ENCODE measurements at regions not wholly inside any gene's neighbourhood (a gene's known extent, or its start where the extent isn't known, plus 50 kb on each side); places are given as distances from the start of the nearest gene placed in this dataset.
A peak's percentile ranks its signal among the peaks of the same experiment; 100 is the strongest.

DNA sequence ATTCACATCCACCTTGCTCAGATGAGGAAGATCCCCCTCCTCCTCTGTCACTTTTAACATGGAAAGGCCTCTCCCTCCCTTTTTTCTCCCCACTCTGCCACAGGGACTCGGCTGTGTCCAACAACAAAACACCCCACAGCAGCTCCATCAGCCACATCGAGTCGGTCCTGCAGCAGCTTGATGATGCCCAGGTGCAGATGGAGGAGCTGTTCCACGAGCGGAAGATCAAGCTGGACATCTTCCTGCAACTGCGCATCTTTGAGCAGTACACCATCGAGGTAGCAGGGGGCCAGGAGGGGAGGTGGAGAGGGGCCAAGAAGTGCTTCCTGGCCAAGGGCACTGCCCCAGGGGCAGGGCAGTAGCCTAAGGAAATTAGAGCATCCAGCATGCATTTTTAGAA lies 331.7 kb upstream of the UMPS start:
- H3K4me1 ChIP-seq (ENCODE audit: insufficient read depth, low read length, poor library complexity, severe bottlenecking): peaks cover 22% of the 10 kb centered on the region
- H2AFZ ChIP-seq (ENCODE audit: low read length): no peak overlapping the region
- H3K9me3 ChIP-seq (ENCODE audit: insufficient read depth, low read depth, low read length): no peaks in the 10 kb centered on the region
- H3K79me2 ChIP-seq (ENCODE audit: insufficient read depth, low read length): no peaks in the 10 kb centered on the region
- no peaks in the 10 kb centered on the region for H3K9me2 ChIP-seq (replicated peaks; ENCODE audit: low read depth, low read length)
- H3K4me2 ChIP-seq (ENCODE audit: low read depth, low read length, poor library complexity, severe bottlenecking): no peak overlapping the region
- no peaks in the 10 kb centered on the region for H4K20me1 ChIP-seq (ENCODE audit: insufficient read depth, low read length, poor library complexity, severe bottlenecking)
- no peak overlapping the region for H3K9ac ChIP-seq (ENCODE audit: low read depth, low read length, poor library complexity, severe bottlenecking)
- TF ChIP-seq EZH2phosphoT487 (IDR thresholded peaks at IDR 0.05; ENCODE audit: borderline replicate concordance) (no peak), CTCF (conservative IDR thresholded peaks at IDR 0.05; ENCODE audit: low read length) (no peak)
- no peak overlapping the region for H3K4me3 ChIP-seq (ENCODE audit: low read length, poor library complexity, severe bottlenecking)
- no peaks in the 10 kb centered on the region for H3F3A ChIP-seq (ENCODE audit: low read depth)
- H3K36me3 ChIP-seq (ENCODE audit: insufficient read depth, low read length): peaks cover 3% of the 10 kb centered on the region; the same call in 1 of the 2 replicates
- no peaks in the 10 kb centered on the region for H3K27me3 ChIP-seq (ENCODE audit: insufficient read depth, low read length, poor library complexity, severe bottlenecking)

GRCh38 chr3:124401843-124402242 lies 328.4 kb upstream of the UMPS start:
- no peaks in the 10 kb centered on the region for H3K79me2 ChIP-seq (ENCODE audit: insufficient read depth, low read length)
- no peaks in the 10 kb centered on the region for H3K27me3 ChIP-seq (ENCODE audit: insufficient read depth, low read length, poor library complexity, severe bottlenecking)
- no peaks in the 10 kb centered on the region for H3K36me3 ChIP-seq (ENCODE audit: insufficient read depth, low read length)
- peak overlapping the region; percentile 55 for H3K4me2 ChIP-seq (ENCODE audit: low read depth, low read length, poor library complexity, severe bottlenecking)
- H3K9ac ChIP-seq (ENCODE audit: low read depth, low read length, poor library complexity, severe bottlenecking): no peak overlapping the region
- no peaks in the 10 kb centered on the region for H3F3A ChIP-seq (ENCODE audit: low read depth)
- H4K20me1 ChIP-seq (ENCODE audit: insufficient read depth, low read length, poor library complexity, severe bottlenecking): no peaks in the 10 kb centered on the region
- peaks cover 29% of the 10 kb centered on the region for H3K4me1 ChIP-seq (ENCODE audit: insufficient read depth, low read length, poor library complexity, severe bottlenecking)
- no peaks in the 10 kb centered on the region for H3K9me3 ChIP-seq (ENCODE audit: insufficient read depth, low read depth, low read length)
- no peak overlapping the region for H2AFZ ChIP-seq (ENCODE audit: low read length)
- H3K9me2 ChIP-seq (replicated peaks; ENCODE audit: low read depth, low read length): no peaks in the 10 kb centered on the region
- no peak overlapping the region for H3K4me3 ChIP-seq (ENCODE audit: low read length, poor library complexity, severe bottlenecking)
- TF ChIP-seq EZH2phosphoT487 (IDR thresholded peaks at IDR 0.05; ENCODE audit: borderline replicate concordance) (no peak), CTCF (conservative IDR thresholded peaks at IDR 0.05; ENCODE audit: low read length) (no peak)

GRCh38 chr3:124402791-124403190 lies 327.5 kb upstream of the UMPS start:
- no peaks in the 10 kb centered on the region for H3K36me3 ChIP-seq (ENCODE audit: insufficient read depth, low read length)
- TF ChIP-seq CTCF (conservative IDR thresholded peaks at IDR 0.05; ENCODE audit: low read length): no peak
- no peak for TF ChIP-seq EZH2phosphoT487 (IDR thresholded peaks at IDR 0.05; ENCODE audit: borderline replicate concordance)
- H3K4me2 ChIP-seq (ENCODE audit: low read depth, low read length, poor library complexity, severe bottlenecking): peak overlapping the region; percentile 55
- H3K4me1 ChIP-seq (ENCODE audit: insufficient read depth, low read length, poor library complexity, severe bottlenecking): peaks cover 29% of the 10 kb centered on the region
- peak overlapping the region; percentile 84 for H2AFZ ChIP-seq (ENCODE audit: low read length)
- no peaks in the 10 kb centered on the region for H4K20me1 ChIP-seq (ENCODE audit: insufficient read depth, low read length, poor library complexity, severe bottlenecking)
- no peaks in the 10 kb centered on the region for H3K9me2 ChIP-seq (replicated peaks; ENCODE audit: low read depth, low read length)
- no peaks in the 10 kb centered on the region for H3F3A ChIP-seq (ENCODE audit: low read depth)
- H3K4me3 ChIP-seq (ENCODE audit: low read length, poor library complexity, severe bottlenecking): peak overlapping the region; percentile 22
- no peaks in the 10 kb centered on the region for H3K9me3 ChIP-seq (ENCODE audit: insufficient read depth, low read depth, low read length)
- H3K79me2 ChIP-seq (ENCODE audit: insufficient read depth, low read length): no peaks in the 10 kb centered on the region
- H3K27me3 ChIP-seq (ENCODE audit: insufficient read depth, low read length, poor library complexity, severe bottlenecking): no peaks in the 10 kb centered on the region
- H3K9ac ChIP-seq (ENCODE audit: low read depth, low read length, poor library complexity, severe bottlenecking): peak overlapping the region; percentile 34

Data from Loucy (cell line).